Tibial nerve (tissue), 4 donors: ENCODE measurements at regions not wholly inside any gene's neighbourhood (a gene's known extent, or its start where the extent isn't known, plus 50 kb on each side); places are given as distances from the start of the nearest gene placed in this dataset.

Experiments used
- EP300 ChIP-seq, 2 donors: sonication (generic); formaldehyde crosslinking; IDR thresholded peaks; one replicate each; pipeline ENCODE4 v1.6.1; 2017; ENCODE audit warnings: antibody characterized with exemption in 2 of 2, mild to moderate bottlenecking in 1 of 2
- POLR2A ChIP-seq, 2 donors: fragments of 450-650 bp; IDR thresholded peaks; one replicate each; pipeline ENCODE4 v1.6.1; 2017; ENCODE audit warnings: antibody characterized with exemption in 2 of 2, mild to moderate bottlenecking in 2 of 2, moderate library complexity in 2 of 2
- TF ChIP-seq, protein P1 (sequence below), 5 experiments: fragments of 200-600 bp in 3 of 5; fragments of 450-650 bp in 2 of 5; sonication (generic) in 3 of 5; IDR thresholded peaks; one replicate each; pipeline ENCODE4 v1.5.1; 2016 to 2019; ENCODE audit warnings: antibody characterized with exemption in 5 of 5, mild to moderate bottlenecking in 3 of 5, moderate library complexity in 2 of 5

DNA sequence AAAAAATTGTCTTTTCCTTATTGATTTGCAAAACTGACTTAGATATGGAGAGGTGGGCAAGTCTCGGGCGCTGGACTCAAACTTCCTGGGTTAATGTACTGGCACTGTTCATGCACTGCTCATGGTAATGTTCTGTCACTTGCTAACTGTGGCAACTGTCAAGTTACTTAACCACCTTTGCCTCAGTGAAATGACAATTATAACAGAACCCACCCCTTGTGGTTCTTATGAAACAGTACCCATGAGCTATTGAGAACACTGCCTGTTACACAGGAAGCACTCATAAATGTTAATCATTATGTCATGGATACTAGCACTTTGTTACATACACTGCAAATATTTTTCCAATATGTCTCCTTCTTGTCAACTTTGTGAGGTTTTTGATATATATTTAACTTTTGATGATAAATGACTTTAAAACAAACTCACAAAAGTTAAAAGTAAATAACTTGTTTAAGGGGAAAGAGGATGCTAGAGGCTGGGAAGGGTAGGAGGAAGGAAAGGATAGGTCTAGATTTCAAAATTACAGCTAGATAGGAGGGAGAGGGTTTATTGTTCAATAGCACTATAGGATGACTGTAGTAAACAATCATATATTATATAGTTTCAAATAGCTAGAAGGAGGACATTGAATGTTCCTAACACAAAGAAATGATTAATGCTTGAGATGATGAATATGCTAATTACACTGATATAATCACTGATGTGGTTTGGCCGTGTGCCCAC lies 342.5 kb downstream of the ADGRL2 start:
- TF ChIP-seq, protein P1, sequence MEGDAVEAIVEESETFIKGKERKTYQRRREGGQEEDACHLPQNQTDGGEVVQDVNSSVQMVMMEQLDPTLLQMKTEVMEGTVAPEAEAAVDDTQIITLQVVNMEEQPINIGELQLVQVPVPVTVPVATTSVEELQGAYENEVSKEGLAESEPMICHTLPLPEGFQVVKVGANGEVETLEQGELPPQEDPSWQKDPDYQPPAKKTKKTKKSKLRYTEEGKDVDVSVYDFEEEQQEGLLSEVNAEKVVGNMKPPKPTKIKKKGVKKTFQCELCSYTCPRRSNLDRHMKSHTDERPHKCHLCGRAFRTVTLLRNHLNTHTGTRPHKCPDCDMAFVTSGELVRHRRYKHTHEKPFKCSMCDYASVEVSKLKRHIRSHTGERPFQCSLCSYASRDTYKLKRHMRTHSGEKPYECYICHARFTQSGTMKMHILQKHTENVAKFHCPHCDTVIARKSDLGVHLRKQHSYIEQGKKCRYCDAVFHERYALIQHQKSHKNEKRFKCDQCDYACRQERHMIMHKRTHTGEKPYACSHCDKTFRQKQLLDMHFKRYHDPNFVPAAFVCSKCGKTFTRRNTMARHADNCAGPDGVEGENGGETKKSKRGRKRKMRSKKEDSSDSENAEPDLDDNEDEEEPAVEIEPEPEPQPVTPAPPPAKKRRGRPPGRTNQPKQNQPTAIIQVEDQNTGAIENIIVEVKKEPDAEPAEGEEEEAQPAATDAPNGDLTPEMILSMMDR (IDR thresholded peaks at IDR 0.05): no peak
- TF ChIP-seq EP300 (IDR thresholded peaks at IDR 0.05) (no peak), POLR2A (IDR thresholded peaks at IDR 0.05) (no peak)
